ENCODE measurements at regions not wholly inside any gene's neighbourhood (a gene's known extent, or its start where the extent isn't known, plus 50 kb on each side); places are given as distances from the start of the nearest gene placed in this dataset.

GRCh38 chr20:6700563-6701329, 66.7 kb upstream of the BMP2 start:
- Histone ChIP-seq H3K4me3 (ENCODE audit: low read length) (no peak overlapping the region), H3K9me3 (ENCODE audit: control insufficient read depth, insufficient read depth, low read length) (no peaks in the 10 kb centered on the region), H3K27ac (ENCODE audit: low read length) (no peak overlapping the region), H3K36me3 (ENCODE audit: control insufficient read depth, insufficient read depth, low read length) (no peaks in the 10 kb centered on the region), H3K27me3 (ENCODE audit: control insufficient read depth, insufficient read depth, low read length) (no peaks in the 10 kb centered on the region), H3K4me1 (ENCODE audit: control insufficient read depth, insufficient read depth, low read length) (peaks cover 13% of the 10 kb centered on the region)
- no peak for TF ChIP-seq CTCF (IDR thresholded peaks at IDR 0.05)
- peaks cover 15 to 29% of the 10 kb centered on the region in 2 donors for H3K4me1 Mint-ChIP-seq
- peak in 1 of 3 donors; percentile 8 for ATAC-seq
- H3K27ac Mint-ChIP-seq = no peak overlapping the region
- peaks cover 0 to 2% of the 10 kb centered on the region in 2 donors for H3K27me3 Mint-ChIP-seq (ENCODE audit: low read depth in 2 of 2)
- no peaks in the 10 kb centered on the region for H3K36me3 Mint-ChIP-seq
- 22% methylated on average over 11 of the region's 11 CpGs for WGBS (ENCODE audit: insufficient coverage)
- DNase-seq = no peak
- no peak overlapping the region for H3K4me3 Mint-ChIP-seq
- H3K9me3 Mint-ChIP-seq = no peaks in the 10 kb centered on the region
- intact Hi-C loops (cut with micrococcal nuclease) = no loop called here

GRCh38 chr20:6699921-6700562, 67.4 kb upstream of the BMP2 start:
- 70% methylated on average over 3 of the region's 3 CpGs for WGBS (ENCODE audit: insufficient coverage)
- Histone ChIP-seq H3K36me3 (ENCODE audit: control insufficient read depth, insufficient read depth, low read length) (no peaks in the 10 kb centered on the region), H3K4me3 (ENCODE audit: low read length) (no peak overlapping the region), H3K4me1 (ENCODE audit: control insufficient read depth, insufficient read depth, low read length) (peaks cover 8% of the 10 kb centered on the region), H3K9me3 (ENCODE audit: control insufficient read depth, insufficient read depth, low read length) (no peaks in the 10 kb centered on the region), H3K27ac (ENCODE audit: low read length) (no peak overlapping the region), H3K27me3 (ENCODE audit: control insufficient read depth, insufficient read depth, low read length) (no peaks in the 10 kb centered on the region)
- no peak for TF ChIP-seq CTCF (IDR thresholded peaks at IDR 0.05)
- Mint-ChIP-seq H3K9me3 (no peaks in the 10 kb centered on the region), H3K4me3 (no peak overlapping the region), H3K36me3 (no peaks in the 10 kb centered on the region), H3K27ac (no peak overlapping the region), H3K4me1 (peaks cover 8 to 22% of the 10 kb centered on the region in 2 donors), H3K27me3 (ENCODE audit: low read depth in 2 of 2) (peaks cover 0 to 2% of the 10 kb centered on the region in 2 donors)
- DNase-seq = no peak
- intact Hi-C loops (cut with micrococcal nuclease) = no loop called here
- ATAC-seq = no peak

- DNase-seq (no peak), ATAC-seq (no peak)
- 97% methylated on average over 4 of the region's 4 CpGs for WGBS (ENCODE audit: insufficient coverage)
- TF ChIP-seq CTCF (IDR thresholded peaks at IDR 0.05) = no peak
- no peaks in the 10 kb centered on the region for H3K9me3 ChIP-seq (ENCODE audit: control insufficient read depth, insufficient read depth, low read length)
- Mint-ChIP-seq H3K9me3 (no peaks in the 10 kb centered on the region), H3K36me3 (no peaks in the 10 kb centered on the region), H3K4me3 (no peak overlapping the region), H3K27ac (no peak overlapping the region), H3K27me3 (ENCODE audit: low read depth in 2 of 2) (peaks cover 0 to 2% of the 10 kb centered on the region in 2 donors), H3K4me1 (peaks cover 6 to 19% of the 10 kb centered on the region in 2 donors)
- intact Hi-C loops (cut with micrococcal nuclease) = no loop called here
- H3K4me3 ChIP-seq (ENCODE audit: low read length) = no peak overlapping the region
- H3K27ac ChIP-seq (ENCODE audit: low read length) = no peak overlapping the region
- peaks cover 8% of the 10 kb centered on the region for H3K4me1 ChIP-seq (ENCODE audit: control insufficient read depth, insufficient read depth, low read length)
- H3K27me3 ChIP-seq (ENCODE audit: control insufficient read depth, insufficient read depth, low read length) = no peaks in the 10 kb centered on the region
- H3K36me3 ChIP-seq (ENCODE audit: control insufficient read depth, insufficient read depth, low read length) = no peaks in the 10 kb centered on the region
Observed at GRCh38 chr20:6698723-6699122, 68.8 kb upstream of the BMP2 start.

Data from natural killer cell (primary cell).